Loucy (cell line): ENCODE measurements at regions not wholly inside any gene's neighbourhood (a gene's known extent, or its start where the extent isn't known, plus 50 kb on each side); places are given as distances from the start of the nearest gene placed in this dataset.

Experiments
- H2AFZ ChIP-seq: fragments of 200-600 bp; sonication (generic); 2 replicates; pipeline ENCODE4 v1.6.0; 2016; ENCODE audit warnings: antibody characterized with exemption, mild to moderate bottlenecking, low read length, moderate library complexity
- H3F3A ChIP-seq: fragments of 200-600 bp; 2 replicates; pipeline ENCODE4 v1.6.0; 2016; ENCODE audit warnings: antibody characterized with exemption, low read depth, mild to moderate bottlenecking
- H3K27me3 ChIP-seq: fragments of 200-600 bp; sonication (generic); 2 replicates; pipeline ENCODE4 v1.6.1; 2014; ENCODE audit warnings: low read length, mild to moderate bottlenecking; ENCODE audit not compliant: insufficient read depth, poor library complexity, severe bottlenecking
- H3K36me3 ChIP-seq: fragments of 200-600 bp; sonication (generic); 2 replicates; pipeline ENCODE4 v1.6.1; 2016; ENCODE audit warnings: low read length; ENCODE audit not compliant: insufficient read depth
- H3K4me1 ChIP-seq: fragments of 200-600 bp; sonication (generic); 2 replicates; pipeline ENCODE4 v1.5.1; 2014; ENCODE audit warnings: low read length, mild to moderate bottlenecking; ENCODE audit not compliant: insufficient read depth, poor library complexity, severe bottlenecking
- H3K4me2 ChIP-seq: fragments of 200-600 bp; sonication (generic); 2 replicates; pipeline ENCODE4 v1.6.0; 2014; ENCODE audit warnings: antibody characterized with exemption, low read length, low read depth, mild to moderate bottlenecking; ENCODE audit not compliant: poor library complexity, severe bottlenecking
- H3K4me3 ChIP-seq: fragments of 200-600 bp; sonication (generic); 2 replicates; pipeline ENCODE4 v1.5.1; 2014; ENCODE audit warnings: low read length, mild to moderate bottlenecking, mixed read lengths; ENCODE audit not compliant: poor library complexity, severe bottlenecking
- H3K79me2 ChIP-seq: fragments of 200-600 bp; sonication (generic); 2 replicates; pipeline ENCODE4 v1.6.1; 2014; ENCODE audit warnings: low read length; ENCODE audit not compliant: insufficient read depth
- H3K9ac ChIP-seq: fragments of 200-600 bp; sonication (generic); 2 replicates; pipeline ENCODE4 v1.6.0; 2014; ENCODE audit warnings: mild to moderate bottlenecking, low read depth, low read length, moderate library complexity; ENCODE audit not compliant: poor library complexity, severe bottlenecking
- H3K9me2 ChIP-seq: fragments of 200-600 bp; sonication (generic); replicated peaks from 2 replicates; pipeline ENCODE4 v1.6.1; 2016; ENCODE audit warnings: low read depth, low read length, mixed read lengths
- H3K9me3 ChIP-seq: fragments of 200-600 bp; sonication (generic); 2 replicates; pipeline ENCODE4 v1.6.1; 2014; ENCODE audit warnings: mild to moderate bottlenecking, antibody characterized with exemption, low read length, low read depth; ENCODE audit not compliant: insufficient read depth
- H4K20me1 ChIP-seq: fragments of 200-600 bp; sonication (generic); 2 replicates; pipeline ENCODE4 v1.6.0; 2014; ENCODE audit warnings: antibody characterized with exemption, low read length, mild to moderate bottlenecking; ENCODE audit not compliant: insufficient read depth, poor library complexity, severe bottlenecking
- EZH2phosphoT487 ChIP-seq: fragments of 200-600 bp; IDR thresholded peaks from 2 replicates; pipeline ENCODE4 v1.6.1; 2018; ENCODE audit warnings: antibody characterized with exemption, mild to moderate bottlenecking, moderate library complexity, borderline replicate concordance
- TF ChIP-seq, protein P1 (sequence below): fragments of 200-600 bp; sonication (generic); conservative IDR thresholded peaks from 2 replicates; pipeline ENCODE4 v1.5.1; 2014; ENCODE audit warnings: mild to moderate bottlenecking, antibody characterized with exemption, low read length

DNA sequence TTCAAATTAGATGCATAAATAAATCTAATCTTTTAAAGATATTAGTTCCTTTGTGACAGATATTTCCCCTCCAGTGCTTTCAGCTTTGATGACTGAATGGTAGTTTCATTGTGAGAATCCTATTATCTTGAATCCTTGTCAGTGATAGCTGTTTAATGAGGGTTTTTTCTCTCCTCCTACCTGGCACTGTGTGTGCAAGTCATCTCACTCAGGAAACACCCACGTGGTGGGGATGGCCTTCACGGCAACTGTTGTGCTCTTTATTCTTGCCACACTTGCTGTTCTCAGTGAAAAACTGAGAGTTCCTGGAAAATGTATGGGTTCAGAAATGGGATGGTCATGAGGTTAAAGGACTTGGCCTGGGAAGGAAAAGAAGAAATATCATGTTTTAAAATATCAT is 129.9 kb downstream of the SPRY1 start:
- Histone ChIP-seq H4K20me1 (no peaks in the 10 kb centered on the region), H3K27me3 (no peaks in the 10 kb centered on the region), H3K4me2 (no peak overlapping the region), H3K79me2 (no peaks in the 10 kb centered on the region), H3K36me3 (no peaks in the 10 kb centered on the region), H3K4me3 (no peak overlapping the region), H3K9me2 (no peaks in the 10 kb centered on the region), H3K4me1 (peaks cover 8% of the 10 kb centered on the region), H3K9me3 (no peaks in the 10 kb centered on the region), H3F3A (no peaks in the 10 kb centered on the region), H2AFZ (no peak overlapping the region), H3K9ac (no peak overlapping the region)
- TF ChIP-seq, protein P1, sequence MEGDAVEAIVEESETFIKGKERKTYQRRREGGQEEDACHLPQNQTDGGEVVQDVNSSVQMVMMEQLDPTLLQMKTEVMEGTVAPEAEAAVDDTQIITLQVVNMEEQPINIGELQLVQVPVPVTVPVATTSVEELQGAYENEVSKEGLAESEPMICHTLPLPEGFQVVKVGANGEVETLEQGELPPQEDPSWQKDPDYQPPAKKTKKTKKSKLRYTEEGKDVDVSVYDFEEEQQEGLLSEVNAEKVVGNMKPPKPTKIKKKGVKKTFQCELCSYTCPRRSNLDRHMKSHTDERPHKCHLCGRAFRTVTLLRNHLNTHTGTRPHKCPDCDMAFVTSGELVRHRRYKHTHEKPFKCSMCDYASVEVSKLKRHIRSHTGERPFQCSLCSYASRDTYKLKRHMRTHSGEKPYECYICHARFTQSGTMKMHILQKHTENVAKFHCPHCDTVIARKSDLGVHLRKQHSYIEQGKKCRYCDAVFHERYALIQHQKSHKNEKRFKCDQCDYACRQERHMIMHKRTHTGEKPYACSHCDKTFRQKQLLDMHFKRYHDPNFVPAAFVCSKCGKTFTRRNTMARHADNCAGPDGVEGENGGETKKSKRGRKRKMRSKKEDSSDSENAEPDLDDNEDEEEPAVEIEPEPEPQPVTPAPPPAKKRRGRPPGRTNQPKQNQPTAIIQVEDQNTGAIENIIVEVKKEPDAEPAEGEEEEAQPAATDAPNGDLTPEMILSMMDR: no peak
- no peak for TF ChIP-seq EZH2phosphoT487

- TF ChIP-seq, protein P1: no peak
- TF ChIP-seq EZH2phosphoT487: no peak
- H3K9me2 ChIP-seq: no peaks in the 10 kb centered on the region
- H3K4me3 ChIP-seq: no peak overlapping the region
- H3K27me3 ChIP-seq: no peaks in the 10 kb centered on the region
- no peaks in the 10 kb centered on the region for H4K20me1 ChIP-seq
- H3K4me2 ChIP-seq: no peak overlapping the region
- peaks cover 8% of the 10 kb centered on the region for H3K4me1 ChIP-seq
- H3F3A ChIP-seq: no peaks in the 10 kb centered on the region
- no peaks in the 10 kb centered on the region for H3K9me3 ChIP-seq
- peak overlapping the region; percentile 61 for H2AFZ ChIP-seq
- no peaks in the 10 kb centered on the region for H3K79me2 ChIP-seq
- no peaks in the 10 kb centered on the region for H3K36me3 ChIP-seq
- H3K9ac ChIP-seq: no peak overlapping the region
Observed at GRCh38 chr4:123528501-123529277, 132.1 kb downstream of the SPRY1 start.

DNA sequence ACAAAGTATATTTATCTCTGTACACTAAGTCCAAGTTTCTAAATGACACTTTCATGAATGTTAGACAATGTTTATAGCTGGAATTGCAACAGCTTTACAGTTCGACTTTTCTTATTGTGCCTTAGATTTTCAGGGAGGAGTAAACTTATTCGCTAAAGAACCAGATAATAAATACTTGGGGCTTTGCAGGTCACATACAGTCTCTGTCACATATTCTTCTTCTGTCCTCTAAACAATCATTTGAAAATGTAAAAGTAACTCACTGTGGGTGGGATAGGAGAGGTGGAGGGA is 132.6 kb downstream of the SPRY1 start:
- TF ChIP-seq, protein P1: no peak
- no peak for TF ChIP-seq EZH2phosphoT487
- no peaks in the 10 kb centered on the region for H3K36me3 ChIP-seq
- H4K20me1 ChIP-seq: no peaks in the 10 kb centered on the region
- no peak overlapping the region for H3K4me2 ChIP-seq
- peak overlapping the region; percentile 61 for H2AFZ ChIP-seq
- H3K4me1 ChIP-seq: peaks cover 8% of the 10 kb centered on the region
- no peaks in the 10 kb centered on the region for H3F3A ChIP-seq
- H3K4me3 ChIP-seq: no peak overlapping the region
- no peaks in the 10 kb centered on the region for H3K9me2 ChIP-seq
- no peaks in the 10 kb centered on the region for H3K79me2 ChIP-seq
- H3K27me3 ChIP-seq: no peaks in the 10 kb centered on the region
- H3K9me3 ChIP-seq: 0 out of 2 replicates have a peak, but pooled peaks cover 4% of the 10 kb centered on the region
- no peak overlapping the region for H3K9ac ChIP-seq
